Ovary (tissue), 3 donors: ENCODE measurements at regions not wholly inside any gene's neighbourhood (a gene's known extent, or its start where the extent isn't known, plus 50 kb on each side); places are given as distances from the start of the nearest gene placed in this dataset.

ENCODE experiments used
- CTCF ChIP-seq, 3 donors: fragments of 450-650 bp in 2 of 3; fragments of 200-600 bp in 1 of 3; IDR thresholded peaks; one replicate each; pipeline versions ENCODE4 v1.5.1 to v1.8.0; 2016 to 2022; ENCODE audit warnings: antibody characterized with exemption in 3 of 3, mild to moderate bottlenecking in 1 of 3
- POLR2A ChIP-seq: fragments of 450-650 bp; IDR thresholded peaks from one replicate; pipeline ENCODE4 v1.6.1; 2017; ENCODE audit warnings: antibody characterized with exemption, mild to moderate bottlenecking, moderate library complexity
- donor health status: DM: no; HTN: no; CAD: no.

GRCh38 chr5:155699385-155699784 lies 627.6 kb upstream of the SGCD start:
- TF ChIP-seq CTCF (IDR thresholded peaks at IDR 0.05) = no peak
- TF ChIP-seq POLR2A = no peak
